Activated naive CD4-positive, alpha-beta T cell treated with anti-CD3 and anti-CD28 coated beads, Interleukin-2, amount 50 U/mL, for 24 hours (primary cell): ENCODE measurements at regions not wholly inside any gene's neighbourhood (a gene's known extent, or its start where the extent isn't known, plus 50 kb on each side); places are given as distances from the start of the nearest gene placed in this dataset.
"Not testable (repeated sequence)": the region's sequence is repeated elsewhere in the genome, so short reads cannot be mapped to it uniquely, and the experiment has no call there.

ENCODE experiments used
- H3K27ac Mint-ChIP-seq: one replicate; pipeline ENCODE4 v1.8.0; 2021; ENCODE audit warnings: mild to moderate bottlenecking, mixed read lengths
- H3K27me3 Mint-ChIP-seq: one replicate; pipeline ENCODE4 v1.8.0; 2021; ENCODE audit warnings: mixed read lengths
- H3K36me3 Mint-ChIP-seq: one replicate; pipeline ENCODE4 v1.8.0; 2021; ENCODE audit warnings: mixed read lengths
- H3K4me1 Mint-ChIP-seq: one replicate; pipeline ENCODE4 v1.8.0; 2021; ENCODE audit warnings: mixed read lengths
- H3K4me3 Mint-ChIP-seq: one replicate; pipeline ENCODE4 v1.8.0; 2021; ENCODE audit warnings: mild to moderate bottlenecking, mixed read lengths
- H3K9me3 Mint-ChIP-seq: one replicate; pipeline ENCODE4 v1.8.0; 2021; ENCODE audit warnings: mixed read lengths

- H3K27me3 Mint-ChIP-seq, H3K9me3 Mint-ChIP-seq, H3K4me3 Mint-ChIP-seq, H3K4me1 Mint-ChIP-seq, H3K27ac Mint-ChIP-seq, H3K36me3 Mint-ChIP-seq: not testable (repeated sequence)
These were observed 675.7 kb downstream of the SLITRK6 start for GRCh38 chr13:85123501-85123900.

- Mint-ChIP-seq H3K9me3 (peaks cover 6% of the 10 kb centered on the region), H3K36me3 (no peaks in the 10 kb centered on the region), H3K27ac (no peak overlapping the region), H3K4me3 (no peak overlapping the region), H3K4me1 (no peaks in the 10 kb centered on the region), H3K27me3 (no peaks in the 10 kb centered on the region)
These were observed 690.9 kb downstream of the SLITRK6 start for GRCh38 chr13:85108356-85108755.

- Mint-ChIP-seq H3K36me3 (no peaks in the 10 kb centered on the region), H3K4me3 (no peak overlapping the region), H3K27ac (no peak overlapping the region), H3K27me3 (peaks cover 1% of the 10 kb centered on the region), H3K9me3 (peaks cover 10% of the 10 kb centered on the region), H3K4me1 (no peaks in the 10 kb centered on the region)
These were observed 700.0 kb downstream of the SLITRK6 start for GRCh38 chr13:85099245-85099644.

- Mint-ChIP-seq H3K27ac (no peak overlapping the region), H3K9me3 (peaks cover 9% of the 10 kb centered on the region), H3K4me3 (no peak overlapping the region), H3K36me3 (no peaks in the 10 kb centered on the region), H3K4me1 (no peaks in the 10 kb centered on the region), H3K27me3 (peaks cover 1% of the 10 kb centered on the region)
These were observed 703.6 kb downstream of the SLITRK6 start for GRCh38 chr13:85095418-85096272.

- H3K9me3 Mint-ChIP-seq = no peaks in the 10 kb centered on the region
- no peak overlapping the region for H3K27ac Mint-ChIP-seq
- peaks cover 1% of the 10 kb centered on the region for H3K27me3 Mint-ChIP-seq
- H3K36me3 Mint-ChIP-seq = no peaks in the 10 kb centered on the region
- H3K4me3 Mint-ChIP-seq = no peak overlapping the region
- H3K4me1 Mint-ChIP-seq = no peaks in the 10 kb centered on the region
These were observed 705.4 kb downstream of the SLITRK6 start for GRCh38 chr13:85093808-85094207.

GRCh38 chr13:85091631-85092234 lies 707.5 kb downstream of the SLITRK6 start:
- no peak overlapping the region for H3K27ac Mint-ChIP-seq
- no peaks in the 10 kb centered on the region for H3K9me3 Mint-ChIP-seq
- H3K4me3 Mint-ChIP-seq = no peak overlapping the region
- H3K27me3 Mint-ChIP-seq = peaks cover 1% of the 10 kb centered on the region
- no peaks in the 10 kb centered on the region for H3K36me3 Mint-ChIP-seq
- H3K4me1 Mint-ChIP-seq = no peaks in the 10 kb centered on the region

GRCh38 chr13:85089186-85089585 lies 710.0 kb downstream of the SLITRK6 start:
- Mint-ChIP-seq H3K4me3 (no peak overlapping the region), H3K27me3 (no peaks in the 10 kb centered on the region), H3K27ac (no peak overlapping the region), H3K36me3 (no peaks in the 10 kb centered on the region), H3K4me1 (no peaks in the 10 kb centered on the region), H3K9me3 (no peaks in the 10 kb centered on the region)

- Mint-ChIP-seq H3K27ac (no peak overlapping the region), H3K36me3 (no peaks in the 10 kb centered on the region), H3K27me3 (no peaks in the 10 kb centered on the region), H3K4me1 (no peaks in the 10 kb centered on the region), H3K9me3 (no peaks in the 10 kb centered on the region), H3K4me3 (no peak overlapping the region)
These were observed 718.5 kb downstream of the SLITRK6 start for GRCh38 chr13:85080691-85081090.

GRCh38 chr13:85076343-85076742 lies 722.9 kb downstream of the SLITRK6 start:
- H3K27me3 Mint-ChIP-seq = no peaks in the 10 kb centered on the region
- H3K27ac Mint-ChIP-seq = no peak overlapping the region
- H3K36me3 Mint-ChIP-seq = no peaks in the 10 kb centered on the region
- H3K9me3 Mint-ChIP-seq = no peaks in the 10 kb centered on the region
- no peaks in the 10 kb centered on the region for H3K4me1 Mint-ChIP-seq
- H3K4me3 Mint-ChIP-seq = no peak overlapping the region

GRCh38 chr13:85074543-85075313 lies 724.5 kb downstream of the SLITRK6 start:
- no peaks in the 10 kb centered on the region for H3K4me1 Mint-ChIP-seq
- H3K4me3 Mint-ChIP-seq = no peak overlapping the region
- no peak overlapping the region for H3K27ac Mint-ChIP-seq

GRCh38 chr13:85068231-85068630 lies 731.0 kb downstream of the SLITRK6 start:
- H3K4me1 Mint-ChIP-seq = no peaks in the 10 kb centered on the region
- no peak overlapping the region for H3K27ac Mint-ChIP-seq
- no peaks in the 10 kb centered on the region for H3K36me3 Mint-ChIP-seq
- no peaks in the 10 kb centered on the region for H3K27me3 Mint-ChIP-seq
- H3K9me3 Mint-ChIP-seq = no peaks in the 10 kb centered on the region
- H3K4me3 Mint-ChIP-seq = no peak overlapping the region

More at GRCh38 chr13:85074543-85075313, 724.5 kb downstream of the SLITRK6 start:
- no peaks in the 10 kb centered on the region for H3K27me3 Mint-ChIP-seq
- no peaks in the 10 kb centered on the region for H3K36me3 Mint-ChIP-seq
- H3K9me3 Mint-ChIP-seq = no peaks in the 10 kb centered on the region

GRCh38 chr13:85040215-85040614 lies 759.0 kb downstream of the SLITRK6 start:
- H3K27ac Mint-ChIP-seq = no peak overlapping the region
- H3K27me3 Mint-ChIP-seq = no peaks in the 10 kb centered on the region
- no peak overlapping the region for H3K4me3 Mint-ChIP-seq
- H3K9me3 Mint-ChIP-seq = peaks cover 9% of the 10 kb centered on the region
- H3K4me1 Mint-ChIP-seq = no peaks in the 10 kb centered on the region
- H3K36me3 Mint-ChIP-seq = no peaks in the 10 kb centered on the region

- no peaks in the 10 kb centered on the region for H3K36me3 Mint-ChIP-seq
These were observed 767.4 kb downstream of the SLITRK6 start for GRCh38 chr13:85031771-85032170.

GRCh38 chr13:85028035-85028434 lies 771.2 kb downstream of the SLITRK6 start:
- Mint-ChIP-seq H3K36me3 (no peaks in the 10 kb centered on the region), H3K27me3 (no peaks in the 10 kb centered on the region), H3K4me1 (no peaks in the 10 kb centered on the region), H3K9me3 (peaks cover 16% of the 10 kb centered on the region), H3K27ac (no peak overlapping the region), H3K4me3 (no peak overlapping the region)

More at GRCh38 chr13:85031771-85032170, 767.4 kb downstream of the SLITRK6 start:
- Mint-ChIP-seq H3K9me3 (peaks cover 11% of the 10 kb centered on the region), H3K27ac (no peak overlapping the region), H3K4me1 (no peaks in the 10 kb centered on the region), H3K27me3 (no peaks in the 10 kb centered on the region), H3K4me3 (no peak overlapping the region)

GRCh38 chr13:85019121-85019520 lies 780.1 kb downstream of the SLITRK6 start:
- Mint-ChIP-seq H3K27me3 (no peaks in the 10 kb centered on the region), H3K27ac (no peak overlapping the region), H3K9me3 (peaks cover 13% of the 10 kb centered on the region), H3K36me3 (no peaks in the 10 kb centered on the region), H3K4me1 (no peaks in the 10 kb centered on the region), H3K4me3 (no peak overlapping the region)

- Mint-ChIP-seq H3K36me3 (no peaks in the 10 kb centered on the region), H3K27ac (no peak overlapping the region), H3K4me1 (no peaks in the 10 kb centered on the region), H3K9me3 (peaks cover 19% of the 10 kb centered on the region), H3K27me3 (no peaks in the 10 kb centered on the region), H3K4me3 (no peak overlapping the region)
These were observed 786.2 kb downstream of the SLITRK6 start for GRCh38 chr13:85013006-85013405.
